Activated T-cell treated with anti-CD3 and anti-CD28 coated beads, Interleukin-2, amount 50 U/mL, for 48 hours (primary cell): ENCODE measurements at regions not wholly inside any gene's neighbourhood (a gene's known extent, or its start where the extent isn't known, plus 50 kb on each side); places are given as distances from the start of the nearest gene placed in this dataset.
"Not testable (repeated sequence)": the region's sequence is repeated elsewhere in the genome, so short reads cannot be mapped to it uniquely, and the experiment has no call there.

Experiments used
- DNase-seq, 2 experiments: peaks; one replicate each; pipeline ENCODE4 v3.0.0-alpha.2; 2020

GRCh38 chr9:78874061-78874460, 577.1 kb downstream of the PSAT1 start:
- DNase-seq: no peak

- no peak for DNase-seq
These were observed 582.6 kb downstream of the PSAT1 start for GRCh38 chr9:78879324-78880100.

- DNase-seq: no peak
These were observed 584.4 kb downstream of the PSAT1 start for GRCh38 chr9:78881295-78881694.

GRCh38 chr9:78882481-78882880, 585.6 kb downstream of the PSAT1 start:
- DNase-seq: no peak

GRCh38 chr9:78884611-78885150, 587.8 kb downstream of the PSAT1 start:
- DNase-seq: no peak

- DNase-seq: no peak
These were observed 595.3 kb downstream of the PSAT1 start for GRCh38 chr9:78892182-78892581.

GRCh38 chr9:78892769-78893168, 595.8 kb downstream of the PSAT1 start:
- DNase-seq: no peak

GRCh38 chr9:78893774-78894401, 597.0 kb downstream of the PSAT1 start:
- no peak for DNase-seq

GRCh38 chr9:78896479-78896878, 599.6 kb downstream of the PSAT1 start:
- no peak for DNase-seq

GRCh38 chr9:78898234-78898633, 601.3 kb downstream of the PSAT1 start:
- DNase-seq: no peak

- no peak for DNase-seq
These were observed 602.1 kb downstream of the PSAT1 start for GRCh38 chr9:78899006-78899405.

GRCh38 chr9:78900500-78900899, 603.6 kb downstream of the PSAT1 start:
- no peak for DNase-seq

- no peak for DNase-seq
These were observed 605.1 kb downstream of the PSAT1 start for GRCh38 chr9:78902051-78902450.

GRCh38 chr9:78903581-78903980, 606.7 kb downstream of the PSAT1 start:
- DNase-seq: no peak

GRCh38 chr9:78904686-78905085, 607.8 kb downstream of the PSAT1 start:
- DNase-seq: no peak

- no peak for DNase-seq
These were observed 608.5 kb downstream of the PSAT1 start for GRCh38 chr9:78905387-78905786.

- no peak for DNase-seq
These were observed 609.2 kb downstream of the PSAT1 start for GRCh38 chr9:78905986-78906755.

GRCh38 chr9:78909566-78909965, 612.6 kb downstream of the PSAT1 start:
- no peak for DNase-seq

GRCh38 chr9:78916884-78917283, 620.0 kb downstream of the PSAT1 start:
- DNase-seq: not testable (repeated sequence)

- DNase-seq: no peak
These were observed 622.1 kb downstream of the PSAT1 start for GRCh38 chr9:78918976-78919375.

- no peak for DNase-seq
These were observed 622.8 kb downstream of the PSAT1 start for GRCh38 chr9:78919701-78920100.

- no peak for DNase-seq
These were observed 624.4 kb downstream of the PSAT1 start for GRCh38 chr9:78921341-78921740.

GRCh38 chr9:78923966-78924659, 627.2 kb downstream of the PSAT1 start:
- DNase-seq: no peak
